OCI-LY1 (cell line): ENCODE measurements at regions not wholly inside any gene's neighbourhood (a gene's known extent, or its start where the extent isn't known, plus 50 kb on each side); places are given as distances from the start of the nearest gene placed in this dataset.

Experiments
- CTCF ChIP-seq: fragments of 200-600 bp; sonication (generic), shearing (Covaris generic); IDR thresholded peaks from 2 replicates; pipeline ENCODE4 v1.5.1; 2017; ENCODE audit warnings: mild to moderate bottlenecking, antibody characterized with exemption, low read length, moderate library complexity, mixed read lengths
- EZH2 ChIP-seq: fragments of 200-600 bp; sonication (generic), shearing (Covaris generic); IDR thresholded peaks from 2 replicates; pipeline ENCODE4 v1.8.0; 2017; ENCODE audit warnings: borderline replicate concordance, mixed run types, mild to moderate bottlenecking, antibody characterized with exemption, low read length, moderate library complexity, mixed read lengths

GRCh38 chr5:82666312-82666711 is 388.2 kb upstream of the RPS23 start:
- TF ChIP-seq CTCF (no peak), EZH2 (no peak)
